NCI-H1105 treated with DMSO at 0.1 percent for 48 hours (cell line): ENCODE measurements at regions not wholly inside any gene's neighbourhood (a gene's known extent, or its start where the extent isn't known, plus 50 kb on each side); places are given as distances from the start of the nearest gene placed in this dataset.

Experiments
- DNase-seq: peaks from one replicate; lab custom pipeline; 2025; lab: John Stamatoyannopoulos, UW

DNA sequence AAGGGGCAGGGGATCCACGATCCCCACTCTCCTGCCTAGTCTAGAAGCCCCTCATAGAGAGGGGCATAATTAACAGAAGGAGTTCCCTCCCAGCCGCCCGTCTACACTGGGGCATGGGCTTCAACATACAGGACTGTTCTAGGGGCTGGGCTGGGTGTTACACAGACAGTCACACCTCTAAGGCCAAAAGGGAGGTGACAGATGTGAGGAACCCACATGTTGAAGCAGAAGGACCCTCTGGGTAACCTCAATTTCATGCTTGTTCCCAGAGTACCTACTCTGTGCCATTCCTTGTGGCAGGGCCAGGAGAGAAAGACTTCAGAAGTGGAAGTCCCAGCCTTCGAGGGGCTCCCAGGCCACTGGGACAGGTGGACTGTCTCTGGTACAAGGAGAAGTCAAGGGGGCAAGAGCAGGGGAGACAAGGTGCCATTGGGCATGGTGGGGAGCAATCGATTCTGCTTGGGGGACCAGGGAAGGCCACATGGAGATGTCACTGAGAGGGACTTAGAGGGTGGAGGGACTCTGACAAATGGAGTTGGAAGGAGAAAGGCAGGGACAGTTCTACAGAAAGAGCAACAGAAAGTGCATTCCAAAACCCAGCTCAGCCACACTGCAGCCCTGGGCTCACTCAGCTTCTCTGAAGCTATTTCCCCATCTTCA lies 71.3 kb downstream of the CPN2 start:
- DNase-seq: no peak

DNA sequence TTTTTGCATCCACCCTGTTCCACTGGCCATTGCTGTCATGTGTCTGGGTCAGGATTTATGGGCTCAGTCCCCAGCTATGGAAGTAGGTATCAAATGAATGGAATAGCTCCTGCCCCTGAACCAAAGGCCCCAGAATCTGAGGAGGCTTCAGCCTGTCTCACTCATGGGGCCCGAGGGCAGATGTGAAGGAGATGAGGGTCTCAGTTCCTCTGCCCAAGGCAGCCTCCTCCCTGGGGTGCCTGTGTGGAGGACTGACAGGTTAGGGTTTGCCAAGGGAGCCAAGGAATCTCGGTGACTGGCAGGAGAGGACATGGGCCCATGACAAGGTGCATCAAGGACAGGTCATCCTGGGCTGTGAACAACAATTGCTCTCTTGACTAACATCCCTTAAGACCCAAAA lies 70.4 kb downstream of the CPN2 start:
- DNase-seq: no peak

DNA sequence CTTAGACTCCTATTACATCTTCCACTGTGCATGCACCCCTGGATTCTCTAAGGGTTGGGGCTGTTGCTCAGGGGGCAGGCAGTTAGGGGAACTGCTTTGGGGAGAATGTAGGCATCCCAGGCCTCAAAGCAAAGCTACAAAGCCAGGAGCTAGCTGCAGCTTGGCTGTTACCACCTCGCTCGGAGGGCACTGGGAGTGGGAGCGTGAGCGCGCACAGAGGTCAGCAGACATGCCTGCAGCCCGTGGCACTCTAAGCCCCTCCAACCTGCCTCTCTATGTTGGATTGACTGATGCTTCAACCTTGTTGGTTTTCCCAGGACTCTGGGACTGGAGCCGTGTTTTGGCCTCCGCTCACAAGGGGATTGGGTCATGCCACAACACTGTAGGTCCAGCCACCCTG lies 69.8 kb downstream of the CPN2 start:
- no peak for DNase-seq

DNA sequence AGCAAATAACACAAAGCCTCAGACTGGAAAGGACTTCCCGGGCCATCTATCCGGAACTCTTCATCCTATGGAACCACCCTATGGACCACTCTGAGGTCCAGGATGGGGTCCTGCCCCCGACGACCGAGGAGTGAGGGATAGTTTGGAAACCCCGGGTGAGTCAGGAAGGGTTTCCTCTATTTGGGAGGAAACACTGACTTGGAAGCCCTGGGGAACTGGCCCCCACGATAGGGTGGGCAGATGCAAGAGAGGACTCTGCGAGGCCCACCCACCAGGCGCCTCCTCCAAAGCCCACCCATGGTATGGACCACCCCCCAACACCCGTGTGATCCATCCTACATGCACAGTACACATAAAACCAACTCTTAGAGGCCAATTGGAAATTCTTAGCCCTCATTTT lies 69.4 kb downstream of the CPN2 start:
- DNase-seq: no peak

GRCh38 chr3:194282436-194283122 lies 68.5 kb downstream of the CPN2 start:
- DNase-seq: no peak

DNA sequence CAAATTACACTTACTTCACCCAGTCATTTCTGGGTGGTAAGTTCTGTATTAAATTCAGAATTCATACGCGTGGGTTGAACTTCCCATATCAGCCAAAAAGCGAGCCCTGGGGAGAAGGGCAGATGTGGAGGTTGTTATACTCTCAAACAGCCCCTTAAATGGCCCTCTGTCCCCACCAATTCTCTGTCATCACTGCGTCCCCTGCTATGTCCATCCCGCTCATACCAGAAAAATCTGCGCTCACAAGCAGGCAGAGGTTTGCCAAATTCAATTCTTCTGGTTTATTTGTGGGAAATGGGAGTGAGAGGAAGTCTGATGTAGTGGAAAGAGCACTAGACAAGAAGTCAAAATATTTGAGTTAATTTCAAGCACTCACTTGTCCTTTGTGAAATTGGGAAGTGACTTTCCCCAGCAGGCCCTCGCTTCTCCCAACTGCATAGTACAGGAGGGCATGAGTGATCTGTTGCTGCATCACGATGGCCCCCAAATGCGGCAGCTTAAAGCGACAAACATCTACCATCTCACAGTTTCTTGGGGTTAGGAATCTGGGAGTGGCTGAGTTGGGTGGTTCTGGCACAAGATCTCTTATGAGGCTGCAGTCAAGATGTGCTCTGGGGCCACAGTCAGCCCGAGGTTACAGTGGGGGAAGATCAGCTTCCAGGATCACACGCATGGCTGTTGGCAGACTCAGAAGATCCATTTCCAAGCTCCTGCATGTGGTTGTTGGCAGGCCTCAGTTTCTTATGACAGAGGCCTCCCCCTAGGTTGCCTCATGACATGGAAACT lies 67.7 kb downstream of the CPN2 start:
- DNase-seq: no peak

DNA sequence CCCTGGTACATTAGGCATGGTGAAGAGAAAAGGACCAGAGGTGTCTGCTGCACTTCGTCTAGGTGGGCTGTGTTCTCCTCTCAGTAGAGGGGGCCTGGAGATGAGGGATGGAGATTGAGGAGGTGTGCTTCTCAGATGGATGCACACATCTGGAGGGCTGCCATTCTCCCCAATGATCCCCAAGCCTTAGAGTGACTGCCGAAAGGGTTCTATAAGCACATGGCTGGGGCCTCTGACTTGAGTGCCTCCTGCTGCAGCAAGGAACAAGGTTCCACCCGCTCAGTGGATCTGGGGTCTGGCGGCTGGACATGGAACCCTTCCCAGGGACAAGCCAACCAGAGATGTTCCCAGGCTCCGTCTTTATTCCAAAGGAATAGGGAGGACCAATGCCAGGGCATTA lies 66.8 kb downstream of the CPN2 start:
- DNase-seq: no peak

DNA sequence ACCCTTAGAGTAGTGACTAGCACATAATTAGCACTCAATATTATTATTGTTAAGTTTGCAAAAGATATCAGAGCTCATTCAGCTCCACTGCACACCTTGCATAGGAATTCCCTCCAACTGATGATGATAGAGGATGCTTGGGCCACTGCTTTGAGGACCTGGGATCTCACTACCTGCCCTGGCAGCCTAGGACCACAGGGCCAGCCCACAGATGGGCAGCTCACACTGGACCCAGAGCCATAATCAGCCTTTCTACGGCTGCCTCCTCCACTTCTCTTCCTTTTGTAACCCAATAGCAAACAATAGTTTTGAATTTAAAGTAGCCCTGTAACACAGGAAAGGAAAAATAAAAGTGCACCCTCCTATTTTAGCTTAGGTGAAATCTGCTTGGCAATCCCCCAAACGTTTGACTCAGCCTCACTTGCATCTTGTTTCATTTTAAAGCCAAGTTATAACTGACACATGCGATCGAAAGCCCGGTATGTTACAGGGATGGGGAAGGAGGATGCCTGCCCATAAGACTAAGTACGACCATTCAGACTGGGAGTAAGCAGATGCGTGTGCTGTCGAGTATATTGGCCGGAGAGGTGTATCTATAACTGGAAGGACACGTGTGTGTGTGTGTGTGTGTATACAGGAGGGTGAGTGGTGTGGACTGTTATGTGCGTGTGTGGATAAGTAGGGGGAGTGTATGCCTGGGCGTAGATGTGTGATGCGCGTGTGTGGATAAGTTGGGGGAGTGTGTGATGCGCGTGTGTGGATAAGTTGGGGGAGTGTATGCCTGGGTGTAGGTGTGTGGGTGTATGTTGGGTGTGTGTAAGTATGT lies 65.9 kb downstream of the CPN2 start:
- DNase-seq: no peak

GRCh38 chr3:194285850-194286197 lies 65.3 kb downstream of the CPN2 start:
- no peak for DNase-seq

DNA sequence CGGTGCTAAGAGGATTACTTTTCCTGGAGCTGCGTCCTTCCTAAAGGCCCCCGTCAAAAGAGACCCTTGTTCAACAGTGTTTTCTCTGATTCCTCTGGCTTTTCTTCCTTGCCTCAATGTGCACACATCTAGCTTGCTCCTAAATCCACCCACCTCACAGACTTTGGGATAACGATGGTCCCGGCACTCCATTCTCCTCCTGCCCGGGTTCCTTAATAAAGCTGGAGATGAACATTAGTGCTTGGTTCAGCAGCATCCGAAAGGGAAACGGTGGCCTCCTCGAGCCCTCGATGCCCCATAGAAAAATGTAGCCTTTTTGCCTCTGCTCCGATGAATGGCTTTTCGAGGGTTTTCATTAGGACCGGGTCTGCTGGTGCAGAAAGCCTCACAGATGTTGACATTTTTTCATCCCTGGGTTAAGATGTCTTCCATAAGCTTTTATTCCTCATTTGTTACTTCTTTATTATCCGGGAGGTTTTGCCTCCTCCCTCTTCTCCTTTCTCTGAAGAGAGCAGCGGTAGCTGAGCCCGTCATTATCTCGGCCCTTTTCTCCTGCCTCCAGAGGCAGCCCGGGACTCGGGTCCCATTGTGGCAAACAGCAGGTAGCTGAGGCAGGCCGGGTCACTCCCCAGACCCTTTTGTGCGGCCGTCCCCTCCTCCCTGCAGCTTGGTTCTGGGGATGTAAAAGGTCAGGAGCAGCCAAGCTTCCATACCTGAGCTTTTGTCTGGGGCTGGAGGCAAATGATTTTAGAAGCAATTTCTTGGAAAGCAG lies 64.6 kb downstream of the CPN2 start:
- no peak for DNase-seq

DNA sequence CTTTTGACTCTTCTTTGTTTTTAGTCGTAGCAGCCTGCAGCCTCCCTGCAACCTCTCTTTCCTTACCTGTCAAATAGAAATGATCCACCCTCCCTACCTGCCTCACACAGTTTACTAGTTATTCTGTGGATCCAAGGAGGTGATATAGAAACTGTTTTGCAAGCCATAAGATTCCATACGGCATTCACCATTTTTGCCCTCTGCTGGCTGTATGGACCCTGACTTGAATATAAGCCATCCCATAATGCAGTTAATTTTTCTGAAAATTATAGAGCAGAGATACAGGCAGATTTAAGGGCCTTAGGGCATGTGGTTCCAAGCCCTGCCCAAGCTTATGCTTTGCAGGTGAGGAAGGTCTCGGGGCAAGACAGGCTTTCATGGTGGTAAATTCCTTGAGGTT lies 63.8 kb downstream of the CPN2 start:
- no peak for DNase-seq

GRCh38 chr3:194287977-194288706 lies 63.0 kb downstream of the CPN2 start:
- no peak for DNase-seq
